Keratinocyte (primary cell): ENCODE measurements at regions not wholly inside any gene's neighbourhood (a gene's known extent, or its start where the extent isn't known, plus 50 kb on each side); places are given as distances from the start of the nearest gene placed in this dataset.
"Not testable (repeated sequence)": the region's sequence is repeated elsewhere in the genome, so short reads cannot be mapped to it uniquely, and the experiment has no call there.

Experiments used
- DNase-seq: peaks from one replicate; pipeline ENCODE4 v3.0.0-alpha.2; 2011; ENCODE audit warnings: low read depth, missing footprints, low spot score
- FAIRE-seq: peaks from 2 replicates; lab custom pipeline; 2011; peaks lifted over from hg19 to GRCh38; lab: Jason Lieb, UNC
- H2AFZ ChIP-seq: 2 replicates; pipeline ENCODE4 v1.6.0; 2012; ENCODE audit warnings: low read length, control low read depth, inconsistent platforms; ENCODE audit not compliant: control insufficient read depth
- H3K27ac ChIP-seq: 2 replicates; pipeline ENCODE4 v1.5.1; 2011; ENCODE audit warnings: low read length; ENCODE audit not compliant: control insufficient read depth, insufficient read depth
- H3K27me3 ChIP-seq: 3 replicates; pipeline ENCODE4 v1.6.0; 2011; ENCODE audit warnings: low read length; ENCODE audit not compliant: control insufficient read depth, insufficient read depth; ENCODE audit errors: extremely low read depth
- H3K36me3 ChIP-seq, 2 experiments: 2 replicates in 1 of 2; 3 replicates in 1 of 2; pipeline ENCODE4 v1.5.1; 2011; ENCODE audit warnings: low read length in 2 of 2, mild to moderate bottlenecking in 1 of 2; ENCODE audit not compliant: control insufficient read depth in 2 of 2, insufficient read depth in 2 of 2; ENCODE audit errors: extremely low read depth in 1 of 2
- H3K4me1 ChIP-seq: 3 replicates; pipeline ENCODE4 v1.5.1; 2011; ENCODE audit warnings: low read length; ENCODE audit not compliant: control insufficient read depth, insufficient read depth; ENCODE audit errors: extremely low read depth
- H3K4me2 ChIP-seq: 3 replicates; pipeline ENCODE4 v1.6.0; 2011; ENCODE audit warnings: low read depth, low read length; ENCODE audit not compliant: control insufficient read depth, insufficient read depth; ENCODE audit errors: extremely low read depth
- H3K4me3 ChIP-seq, 3 experiments: fragments of 200-600 bp in 1 of 3; sonication (generic) in 1 of 3; 2 replicates in 2 of 3; 3 replicates in 1 of 3; pipeline ENCODE4 v1.5.1; 2011 to 2016; ENCODE audit warnings: low read length in 3 of 3, mild to moderate bottlenecking in 3 of 3, control low read depth in 2 of 3, inconsistent platforms in 1 of 3, low read depth in 1 of 3, mixed read lengths in 1 of 3, mixed run types in 1 of 3, moderate library complexity in 1 of 3; ENCODE audit not compliant: control insufficient read depth in 2 of 3, insufficient read depth in 2 of 3; ENCODE audit errors: extremely low read depth in 1 of 3
- H3K79me2 ChIP-seq: 2 replicates; pipeline ENCODE4 v1.6.0; 2012; ENCODE audit warnings: low read length; ENCODE audit not compliant: control insufficient read depth, insufficient read depth
- H3K9ac ChIP-seq: 3 replicates; pipeline ENCODE4 v1.6.0; 2011; ENCODE audit warnings: low read length; ENCODE audit not compliant: control insufficient read depth, insufficient read depth; ENCODE audit errors: extremely low read depth
- H3K9me1 ChIP-seq: 3 replicates; pipeline ENCODE4 v1.6.0; 2011; ENCODE audit warnings: low read length; ENCODE audit not compliant: control insufficient read depth, insufficient read depth; ENCODE audit errors: extremely low read depth
- H3K9me3 ChIP-seq: 2 replicates; pipeline ENCODE4 v1.5.1; 2012; ENCODE audit warnings: low read depth, low read length; ENCODE audit not compliant: control insufficient read depth
- H4K20me1 ChIP-seq: 3 replicates; pipeline ENCODE4 v1.6.0; 2011; ENCODE audit warnings: low read length; ENCODE audit not compliant: control insufficient read depth, insufficient read depth; ENCODE audit errors: extremely low read depth
- CTCF ChIP-seq, 3 experiments: IDR thresholded peaks in 1 of 3; conservative IDR thresholded peaks in 1 of 3; optimal IDR thresholded peaks in 1 of 3; 2 replicates in 2 of 3; 3 replicates in 1 of 3; pipeline versions ENCODE3 to v1.5.1; 2011; ENCODE audit warnings: low read length in 3 of 3, mild to moderate bottlenecking in 3 of 3, moderate library complexity in 2 of 3, control low read depth in 1 of 3, inconsistent platforms in 1 of 3; ENCODE audit not compliant: insufficient read depth in 2 of 3; ENCODE audit errors: extremely low read depth in 1 of 3
- EZH2 ChIP-seq: IDR thresholded peaks from one replicate; pipeline ENCODE4 v1.6.1; 2012; ENCODE audit warnings: inconsistent platforms, mild to moderate bottlenecking, low read length, moderate library complexity
- dilution Hi-C: fragments of 300-500 bp; cut with MboI; formaldehyde crosslinking; loops from one replicate; pipeline ENCODE4 v1.7.0; 2020; ENCODE audit warnings: low sequenced_read_pairs; ENCODE audit not compliant: extremely low pct_ligation_motif_present

DNA sequence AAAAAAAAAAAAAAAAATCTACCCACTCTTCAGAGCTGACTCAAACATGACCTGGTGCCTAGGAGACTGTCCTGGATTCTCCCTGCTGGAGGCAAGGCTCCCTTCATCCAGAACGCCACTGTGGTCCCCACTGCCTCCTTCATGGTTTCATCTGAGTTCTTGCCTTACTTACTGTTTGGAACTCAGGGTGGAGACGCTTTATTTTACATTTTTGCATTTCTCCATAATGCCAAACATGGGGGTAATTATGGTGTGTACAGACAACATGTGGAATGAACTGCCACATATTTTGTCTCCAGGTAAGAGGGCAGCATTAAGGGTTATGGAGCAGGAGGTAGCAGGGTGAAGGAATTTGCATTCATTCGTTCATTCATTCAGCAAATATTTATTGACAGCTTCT, 58.1 kb upstream of the KCNK12 start:
- dilution Hi-C loops, result no loop called here
- Histone ChIP-seq H3K27me3 (no peaks in the 10 kb centered on the region), H3K79me2 (no peaks in the 10 kb centered on the region), H4K20me1 (no peaks in the 10 kb centered on the region), H3K4me1 (peaks cover 12% of the 10 kb centered on the region), H3K36me3 (no peaks in the 10 kb centered on the region), H3K9me3 (no peaks in the 10 kb centered on the region), H3K4me2 (no peak overlapping the region), H3K9me1 (no peaks in the 10 kb centered on the region), H3K4me3 (no peak overlapping the region), H2AFZ (no peak overlapping the region), H3K27ac (no peak overlapping the region), H3K9ac (no peak overlapping the region)
- DNase-seq (no peak), FAIRE-seq (no peak)
- TF ChIP-seq CTCF (optimal IDR thresholded peaks at IDR 0.05 in 1 of 3, IDR thresholded peaks at IDR 0.05 in 1 of 3, conservative IDR thresholded peaks at IDR 0.05 in 1 of 3; ENCODE audit: extremely low read depth in 1 of 3, insufficient read depth in 2 of 3, low read length in 3 of 3) (no peak), EZH2 (no peak)

GRCh38 chr2:47626664-47627063, 55.9 kb upstream of the KCNK12 start:
- no peak overlapping the region for H3K27ac ChIP-seq
- H3K27me3 ChIP-seq, result no peaks in the 10 kb centered on the region
- H2AFZ ChIP-seq, result no peak overlapping the region
- no peaks in the 10 kb centered on the region for H3K9me3 ChIP-seq
- H3K4me3 ChIP-seq, result no peak overlapping the region
- H3K4me2 ChIP-seq, result no peak overlapping the region
- dilution Hi-C loops, result no loop called here
- H3K4me1 ChIP-seq, result peaks cover 4% of the 10 kb centered on the region
- H3K36me3 ChIP-seq, result no peaks in the 10 kb centered on the region
- H3K9ac ChIP-seq, result no peak overlapping the region
- H3K79me2 ChIP-seq, result no peaks in the 10 kb centered on the region
- TF ChIP-seq CTCF (optimal IDR thresholded peaks at IDR 0.05 in 1 of 3, IDR thresholded peaks at IDR 0.05 in 1 of 3, conservative IDR thresholded peaks at IDR 0.05 in 1 of 3; ENCODE audit: extremely low read depth in 1 of 3, insufficient read depth in 2 of 3, low read length in 3 of 3) (no peak), EZH2 (no peak)
- no peaks in the 10 kb centered on the region for H4K20me1 ChIP-seq
- H3K9me1 ChIP-seq, result no peaks in the 10 kb centered on the region
- DNase-seq (no peak), FAIRE-seq (no peak)

GRCh38 chr2:47623140-47623539, 52.4 kb upstream of the KCNK12 start:
- H3K27me3 ChIP-seq, H3K4me3 ChIP-seq, DNase-seq, H3K4me2 ChIP-seq, H3K9ac ChIP-seq, H2AFZ ChIP-seq, FAIRE-seq, H4K20me1 ChIP-seq, H3K4me1 ChIP-seq, H3K79me2 ChIP-seq, H3K27ac ChIP-seq, H3K9me1 ChIP-seq, H3K9me3 ChIP-seq, H3K36me3 ChIP-seq, dilution Hi-C loops: not testable (repeated sequence)
